Mesodermal cell (in vitro differentiated cells): ENCODE measurements at regions not wholly inside any gene's neighbourhood (a gene's known extent, or its start where the extent isn't known, plus 50 kb on each side); places are given as distances from the start of the nearest gene placed in this dataset.

Experiments
- H3K27ac ChIP-seq: 2 replicates; pipeline ENCODE4 v1.7.0; 2013; ENCODE audit warnings: mild to moderate bottlenecking, low read depth, low read length, moderate library complexity; ENCODE audit not compliant: severe bottlenecking
- H3K36me3 ChIP-seq: 2 replicates; pipeline ENCODE4 v1.7.1; 2013; ENCODE audit warnings: mild to moderate bottlenecking, low read length, moderate library complexity; ENCODE audit not compliant: control insufficient read depth, insufficient read depth
- H3K4me1 ChIP-seq: one replicate; pipeline ENCODE4 v1.7.1; 2013; ENCODE audit warnings: mild to moderate bottlenecking, low read length; ENCODE audit not compliant: insufficient read depth, control insufficient read depth, poor library complexity, severe bottlenecking
- H3K4me3 ChIP-seq: 2 replicates; pipeline ENCODE4 v1.7.0; 2013; ENCODE audit warnings: low read length, control low read depth, mild to moderate bottlenecking; ENCODE audit not compliant: insufficient read depth, poor library complexity, severe bottlenecking; ENCODE audit errors: extremely low read depth
- H3K9me3 ChIP-seq: 2 replicates; pipeline ENCODE4 v1.7.1; 2013; ENCODE audit warnings: mild to moderate bottlenecking, low read length, moderate library complexity; ENCODE audit not compliant: control insufficient read depth
- WGBS, 2 experiments: methylation state at CpG; one replicate each; pipeline ENCODE4 v1.1.5; 2013; ENCODE audit warnings: missing lambda C conversion rate in 2 of 2; ENCODE audit not compliant: insufficient coverage in 2 of 2; 5-methylcytosine and 5-hydroxymethylcytosine counted together

DNA sequence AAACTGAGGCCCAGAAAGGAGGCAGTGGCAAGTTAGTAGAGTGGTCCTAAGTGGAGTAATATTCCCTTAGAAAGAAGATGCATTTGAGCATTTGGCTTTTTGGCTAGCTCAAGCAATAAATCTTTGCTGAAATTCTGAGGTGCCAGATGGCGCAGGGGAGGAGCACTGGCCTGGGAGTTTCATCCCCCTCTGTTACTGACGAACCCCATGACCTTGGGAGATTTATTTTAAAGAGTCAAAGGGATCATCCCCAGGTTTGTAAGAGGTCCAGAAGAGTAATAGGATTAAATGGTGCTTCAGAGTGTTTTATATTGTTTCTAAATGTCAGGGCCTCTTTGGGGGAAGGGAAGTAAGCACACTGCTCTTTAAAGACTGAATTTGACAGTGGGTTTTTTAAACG is 85.1 kb upstream of the PIAS1 start:
- no peaks in the 10 kb centered on the region for H3K36me3 ChIP-seq
- WGBS, 2 experiments, result 59 to 100% methylated on average over 1 to 2 of the region's 3 CpGs
- no peak overlapping the region for H3K4me3 ChIP-seq

GRCh38 chr15:67969892-67970291 is 84.2 kb upstream of the PIAS1 start:
- H3K9me3 ChIP-seq, result no peaks in the 10 kb centered on the region
- H3K4me1 ChIP-seq, result peaks cover 13% of the 10 kb centered on the region
- WGBS, 2 experiments, result no CpG with 5 or more reads among the region's 3 CpGs
- H3K4me3 ChIP-seq, result no peak overlapping the region
- H3K36me3 ChIP-seq, result no peaks in the 10 kb centered on the region
- no peak overlapping the region for H3K27ac ChIP-seq

More for the DNA sequence above, 85.1 kb upstream of the PIAS1 start:
- peak overlapping the region; percentile 53 for H3K27ac ChIP-seq
- H3K9me3 ChIP-seq, result no peaks in the 10 kb centered on the region
- H3K4me1 ChIP-seq, result peaks cover 13% of the 10 kb centered on the region

- Histone ChIP-seq H3K27ac (no peak overlapping the region), H3K9me3 (no peaks in the 10 kb centered on the region), H3K36me3 (no peaks in the 10 kb centered on the region), H3K4me3 (no peak overlapping the region), H3K4me1 (peaks cover 12% of the 10 kb centered on the region)
- WGBS, 2 experiments, result 100% methylated on average over 1 of the region's 4 CpGs
These were observed 81.7 kb upstream of the PIAS1 start for GRCh38 chr15:67972377-67972776.

DNA sequence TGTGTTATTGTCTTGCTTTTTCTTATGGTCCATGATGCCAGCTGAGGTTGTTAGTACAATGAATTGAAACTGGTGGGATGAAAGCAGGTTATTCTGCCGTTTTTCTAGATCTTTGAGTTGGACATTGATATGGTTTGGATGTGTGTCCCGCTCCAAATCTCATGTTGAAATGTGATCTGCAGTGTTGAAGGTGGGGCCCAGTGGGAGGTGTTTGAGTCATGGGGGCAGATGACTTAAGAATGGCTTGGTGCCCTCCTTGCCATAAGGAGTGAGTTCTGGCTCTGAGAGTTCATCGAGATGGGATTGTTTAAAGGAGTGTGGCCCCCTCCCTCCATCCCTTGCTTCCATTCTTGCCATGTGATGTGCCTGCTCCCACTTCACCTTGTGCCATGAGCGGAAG is 80.3 kb upstream of the PIAS1 start:
- peaks cover 2% of the 10 kb centered on the region for H3K4me1 ChIP-seq
- H3K27ac ChIP-seq, result no peak overlapping the region
- H3K36me3 ChIP-seq, result no peaks in the 10 kb centered on the region
- H3K9me3 ChIP-seq, result no peaks in the 10 kb centered on the region
- H3K4me3 ChIP-seq, result no peak overlapping the region
- 93% methylated on average over 3 of the region's 4 CpGs for WGBS, 2 experiments

- Histone ChIP-seq H3K4me3 (no peak overlapping the region), H3K9me3 (no peaks in the 10 kb centered on the region), H3K27ac (no peak overlapping the region), H3K36me3 (no peaks in the 10 kb centered on the region), H3K4me1 (no peaks in the 10 kb centered on the region)
- no CpG with 5 or more reads among the region's 3 CpGs for WGBS, 2 experiments
These were observed 77.5 kb upstream of the PIAS1 start for GRCh38 chr15:67976506-67977073.

- no peak overlapping the region for H3K27ac ChIP-seq
- H3K4me3 ChIP-seq, result no peak overlapping the region
- 94 to 100% methylated on average over 1 to 3 of the region's 3 CpGs for WGBS, 2 experiments
- H3K4me1 ChIP-seq, result no peaks in the 10 kb centered on the region
- H3K9me3 ChIP-seq, result no peaks in the 10 kb centered on the region
- no peaks in the 10 kb centered on the region for H3K36me3 ChIP-seq
These were observed 76.6 kb upstream of the PIAS1 start for GRCh38 chr15:67977414-67978089.

GRCh38 chr15:67979281-67979680 is 74.8 kb upstream of the PIAS1 start:
- no peaks in the 10 kb centered on the region for H3K4me1 ChIP-seq
- no peak overlapping the region for H3K27ac ChIP-seq
- H3K36me3 ChIP-seq, result no peaks in the 10 kb centered on the region
- H3K9me3 ChIP-seq, result no peaks in the 10 kb centered on the region
- no peak overlapping the region for H3K4me3 ChIP-seq

DNA sequence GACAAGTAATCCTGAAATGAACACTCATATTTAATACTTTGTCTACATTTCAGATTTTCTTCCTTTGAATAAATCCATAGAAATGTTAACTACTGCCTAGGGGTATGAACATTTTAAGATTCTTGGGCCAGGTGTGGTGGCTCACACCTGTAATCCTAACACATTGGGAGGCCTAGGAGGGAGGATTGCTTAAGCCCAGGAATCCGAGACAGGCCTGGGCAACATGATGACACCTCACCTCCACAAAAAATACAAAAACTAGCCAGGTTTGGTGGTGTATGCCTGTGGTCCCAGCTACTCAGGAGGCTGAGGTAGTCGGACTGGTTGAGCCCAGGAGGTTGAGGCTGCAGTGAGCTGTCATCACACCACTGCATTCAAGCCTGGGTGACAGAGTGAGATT is 73.9 kb upstream of the PIAS1 start:
- Histone ChIP-seq H3K36me3 (no peaks in the 10 kb centered on the region), H3K4me1 (no peaks in the 10 kb centered on the region), H3K9me3 (no peaks in the 10 kb centered on the region), H3K27ac (no peak overlapping the region), H3K4me3 (no peak overlapping the region)
- no CpG with 5 or more reads among the region's 2 CpGs for WGBS, 2 experiments

- H3K36me3 ChIP-seq, result no peaks in the 10 kb centered on the region
- no peaks in the 10 kb centered on the region for H3K9me3 ChIP-seq
- H3K4me1 ChIP-seq, result no peaks in the 10 kb centered on the region
- 60 to 100% methylated on average over 1 of the region's 4 CpGs for WGBS, 2 experiments
- H3K4me3 ChIP-seq, result no peak overlapping the region
- no peak overlapping the region for H3K27ac ChIP-seq
These were observed 73.1 kb upstream of the PIAS1 start for GRCh38 chr15:67980773-67981685.

DNA sequence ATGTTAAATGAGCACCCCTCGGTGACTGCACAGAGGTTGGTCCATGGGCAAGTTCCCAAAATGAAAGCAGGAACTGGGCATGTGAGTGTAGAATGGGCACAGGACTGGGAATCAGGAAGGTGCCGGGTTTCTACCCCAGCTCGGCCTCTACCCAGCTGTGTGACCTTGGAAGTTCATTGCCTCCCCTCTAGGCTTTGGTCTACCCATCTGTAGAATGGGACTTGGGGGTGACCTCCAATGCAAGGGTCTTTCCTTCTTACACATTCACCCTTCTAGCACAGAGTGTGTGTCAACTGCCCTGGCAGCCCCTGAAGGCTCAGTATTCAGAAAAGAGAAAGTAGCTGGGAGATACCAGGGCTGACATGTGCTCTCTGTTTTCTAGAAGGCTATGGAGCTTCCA is 72.3 kb upstream of the PIAS1 start:
- no peaks in the 10 kb centered on the region for H3K4me1 ChIP-seq
- no peaks in the 10 kb centered on the region for H3K9me3 ChIP-seq
- H3K27ac ChIP-seq, result no peak overlapping the region
- H3K4me3 ChIP-seq, result no peak overlapping the region
- WGBS, 2 experiments, result 80 to 100% methylated on average over 1 of the region's 3 CpGs
- no peaks in the 10 kb centered on the region for H3K36me3 ChIP-seq

DNA sequence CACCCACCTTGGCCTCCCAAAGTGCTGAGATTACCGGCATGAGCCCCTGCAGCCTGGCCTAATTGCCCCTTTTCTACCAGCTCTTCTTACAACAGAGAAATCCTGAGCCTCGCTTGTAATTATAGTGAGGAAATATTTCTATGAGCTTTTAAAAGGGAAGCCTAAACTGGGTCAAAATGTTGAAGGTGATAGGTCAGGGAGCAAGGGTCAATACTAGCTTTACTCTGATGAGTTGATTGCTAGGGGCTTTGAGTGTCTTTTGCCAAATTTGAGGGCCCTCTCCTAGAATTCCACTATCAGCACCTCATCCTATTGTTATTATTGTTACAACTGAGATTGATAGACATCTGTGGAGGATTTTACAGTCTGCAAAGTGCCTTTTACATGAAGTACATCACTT is 62.4 kb upstream of the PIAS1 start:
- H3K4me1 ChIP-seq, result no peaks in the 10 kb centered on the region
- WGBS, 2 experiments, result no CpG with 5 or more reads among the region's 2 CpGs
- H3K27ac ChIP-seq, result no peak overlapping the region
- H3K9me3 ChIP-seq, result no peaks in the 10 kb centered on the region
- no peak overlapping the region for H3K4me3 ChIP-seq
- H3K36me3 ChIP-seq, result no peaks in the 10 kb centered on the region
